ENCODE measurements at regions not wholly inside any gene's neighbourhood (a gene's known extent, or its start where the extent isn't known, plus 50 kb on each side); places are given as distances from the start of the nearest gene placed in this dataset.

DNA sequence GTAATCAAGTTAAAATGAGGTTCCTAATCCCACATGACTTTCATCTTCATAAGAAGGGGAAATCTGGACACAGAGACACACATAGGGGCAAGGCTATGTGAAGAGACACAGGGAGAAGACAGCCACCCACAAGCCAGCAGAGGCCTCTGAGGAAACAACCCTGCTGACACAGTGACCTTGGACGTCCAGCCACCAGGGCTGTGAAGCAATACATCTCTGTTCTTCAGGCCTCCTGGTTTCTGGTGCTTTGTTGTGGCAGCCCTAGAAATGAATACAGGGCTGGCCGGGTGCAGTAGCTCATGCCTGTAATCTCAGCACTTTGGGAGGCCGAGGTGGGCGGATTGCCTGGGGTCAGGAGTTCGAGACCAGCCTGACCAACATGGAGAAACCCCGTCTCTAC is 183.9 kb downstream of the CXCL12 start:
- no peaks in the 10 kb centered on the region for H3K36me3 ChIP-seq (ENCODE audit: control insufficient read depth in 1 of 2, insufficient read depth in 2 of 2, low read length in 2 of 2)
- H3K9ac ChIP-seq (ENCODE audit: low read depth in 1 of 2, low read length in 2 of 2), result no peak overlapping the region
- H3K4me3 ChIP-seq (ENCODE audit: low read depth in 1 of 2, low read length in 2 of 2), result no peak overlapping the region
- no peaks in the 10 kb centered on the region for H3K27me3 ChIP-seq (ENCODE audit: control insufficient read depth in 1 of 2, insufficient read depth in 2 of 2, low read length in 2 of 2)
- peaks cover under 1 to 4% of the 10 kb centered on the region in 2 donors for H3K4me1 ChIP-seq (ENCODE audit: control insufficient read depth in 1 of 2, insufficient read depth in 2 of 2, low read length in 2 of 2)
- no peak overlapping the region for H3K27ac ChIP-seq (ENCODE audit: low read depth, low read length)
- peaks cover 0 to 5% of the 10 kb centered on the region in 2 donors for H3K9me3 ChIP-seq (ENCODE audit: control insufficient read depth in 1 of 2, low read length in 2 of 2)

DNA sequence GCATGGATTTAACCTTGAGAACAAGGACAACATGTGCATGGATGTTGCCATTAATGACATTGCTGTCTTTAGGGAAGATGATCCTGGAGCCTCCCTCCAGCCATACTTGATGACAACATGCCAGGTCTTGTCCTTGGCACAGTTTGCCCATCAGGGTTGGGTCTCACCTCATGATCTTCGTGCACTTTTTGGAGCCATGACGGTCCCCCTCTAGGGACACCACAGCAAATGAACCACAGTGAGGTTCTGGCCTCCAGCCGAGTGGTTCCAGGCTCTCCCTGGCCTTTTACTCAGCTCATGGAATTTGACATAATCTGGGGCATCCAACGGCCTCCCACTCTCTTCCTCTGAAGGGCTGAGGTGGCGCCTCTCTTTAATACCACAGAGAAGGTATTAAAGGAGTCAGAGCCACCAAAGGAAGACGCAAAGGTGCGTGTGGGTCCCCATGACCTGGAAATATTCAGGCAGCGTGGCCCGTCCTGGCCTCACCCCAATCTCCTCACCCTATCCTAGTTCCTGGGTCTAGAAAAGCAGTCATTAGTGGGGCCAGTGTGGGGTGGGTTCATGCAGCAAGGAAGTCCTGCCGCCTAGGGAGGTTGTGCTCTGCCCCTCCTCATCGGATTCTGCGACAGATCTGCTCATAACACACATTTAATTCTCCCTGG is 184.8 kb downstream of the CXCL12 start:
- no peaks in the 10 kb centered on the region for H3K27me3 ChIP-seq (ENCODE audit: control insufficient read depth in 1 of 2, insufficient read depth in 2 of 2, low read length in 2 of 2)
- H3K9me3 ChIP-seq (ENCODE audit: control insufficient read depth in 1 of 2, low read length in 2 of 2), result peaks cover 0 to 5% of the 10 kb centered on the region in 2 donors
- no peak overlapping the region for H3K9ac ChIP-seq (ENCODE audit: low read depth in 1 of 2, low read length in 2 of 2)
- H3K27ac ChIP-seq (ENCODE audit: low read depth, low read length), result no peak overlapping the region
- no peak overlapping the region for H3K4me3 ChIP-seq (ENCODE audit: low read depth in 1 of 2, low read length in 2 of 2)
- H3K36me3 ChIP-seq (ENCODE audit: control insufficient read depth in 1 of 2, insufficient read depth in 2 of 2, low read length in 2 of 2), result no peaks in the 10 kb centered on the region
- peaks cover 8 to 11% of the 10 kb centered on the region in 2 donors for H3K4me1 ChIP-seq (ENCODE audit: control insufficient read depth in 1 of 2, insufficient read depth in 2 of 2, low read length in 2 of 2)

DNA sequence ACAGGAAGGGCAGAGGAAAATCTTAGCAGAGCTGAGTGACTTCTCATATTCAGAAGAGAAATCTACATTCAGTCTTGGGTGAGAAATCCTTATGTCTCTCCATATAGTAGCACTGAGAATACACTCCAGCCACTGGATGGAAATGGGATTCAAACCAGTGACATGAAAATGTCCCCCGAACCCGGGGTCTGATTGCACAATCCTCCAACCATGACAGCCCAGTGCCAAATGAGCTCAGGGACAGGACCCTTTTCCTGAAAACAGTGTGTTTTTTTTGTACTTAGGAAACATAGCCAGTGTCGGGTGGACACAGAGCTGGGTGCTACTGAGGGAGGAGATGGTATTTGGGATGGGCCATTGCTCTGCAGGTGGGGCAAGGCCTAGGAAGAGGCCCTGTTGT is 185.6 kb downstream of the CXCL12 start:
- Histone ChIP-seq H3K9me3 (ENCODE audit: control insufficient read depth in 1 of 2, low read length in 2 of 2) (peaks cover 0 to 5% of the 10 kb centered on the region in 2 donors), H3K27me3 (ENCODE audit: control insufficient read depth in 1 of 2, insufficient read depth in 2 of 2, low read length in 2 of 2) (no peaks in the 10 kb centered on the region), H3K4me3 (ENCODE audit: low read depth in 1 of 2, low read length in 2 of 2) (no peak overlapping the region), H3K4me1 (ENCODE audit: control insufficient read depth in 1 of 2, insufficient read depth in 2 of 2, low read length in 2 of 2) (peaks cover 8 to 15% of the 10 kb centered on the region in 2 donors), H3K9ac (ENCODE audit: low read depth in 1 of 2, low read length in 2 of 2) (no peak overlapping the region), H3K27ac (ENCODE audit: low read depth, low read length) (no peak overlapping the region), H3K36me3 (ENCODE audit: control insufficient read depth in 1 of 2, insufficient read depth in 2 of 2, low read length in 2 of 2) (no peaks in the 10 kb centered on the region)

DNA sequence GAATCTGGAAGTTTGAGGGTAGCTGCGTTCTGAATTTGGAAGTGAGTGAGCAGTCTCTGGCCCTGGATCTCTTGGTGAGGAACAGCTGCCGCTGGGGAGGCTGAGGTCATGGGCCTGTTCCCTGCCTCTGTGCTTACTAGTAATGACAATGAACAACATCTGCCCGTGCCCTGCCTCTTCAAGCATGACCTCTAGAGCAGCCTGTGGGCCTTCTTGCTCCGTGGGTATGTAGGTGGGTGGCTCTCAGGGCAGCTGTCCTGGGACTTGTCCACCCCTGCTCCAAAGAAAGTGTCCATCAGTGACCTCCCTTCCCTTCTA is 186.2 kb downstream of the CXCL12 start:
- H3K9me3 ChIP-seq (ENCODE audit: control insufficient read depth in 1 of 2, low read length in 2 of 2), result peaks cover 0 to 5% of the 10 kb centered on the region in 2 donors
- H3K27me3 ChIP-seq (ENCODE audit: control insufficient read depth in 1 of 2, insufficient read depth in 2 of 2, low read length in 2 of 2), result no peaks in the 10 kb centered on the region
- H3K9ac ChIP-seq (ENCODE audit: low read depth in 1 of 2, low read length in 2 of 2), result no peak overlapping the region
- no peak overlapping the region for H3K4me3 ChIP-seq (ENCODE audit: low read depth in 1 of 2, low read length in 2 of 2)
- no peaks in the 10 kb centered on the region for H3K36me3 ChIP-seq (ENCODE audit: control insufficient read depth in 1 of 2, insufficient read depth in 2 of 2, low read length in 2 of 2)
- H3K4me1 ChIP-seq (ENCODE audit: control insufficient read depth in 1 of 2, insufficient read depth in 2 of 2, low read length in 2 of 2), result peaks cover 8 to 15% of the 10 kb centered on the region in 2 donors
- no peak overlapping the region for H3K27ac ChIP-seq (ENCODE audit: low read depth, low read length)

DNA sequence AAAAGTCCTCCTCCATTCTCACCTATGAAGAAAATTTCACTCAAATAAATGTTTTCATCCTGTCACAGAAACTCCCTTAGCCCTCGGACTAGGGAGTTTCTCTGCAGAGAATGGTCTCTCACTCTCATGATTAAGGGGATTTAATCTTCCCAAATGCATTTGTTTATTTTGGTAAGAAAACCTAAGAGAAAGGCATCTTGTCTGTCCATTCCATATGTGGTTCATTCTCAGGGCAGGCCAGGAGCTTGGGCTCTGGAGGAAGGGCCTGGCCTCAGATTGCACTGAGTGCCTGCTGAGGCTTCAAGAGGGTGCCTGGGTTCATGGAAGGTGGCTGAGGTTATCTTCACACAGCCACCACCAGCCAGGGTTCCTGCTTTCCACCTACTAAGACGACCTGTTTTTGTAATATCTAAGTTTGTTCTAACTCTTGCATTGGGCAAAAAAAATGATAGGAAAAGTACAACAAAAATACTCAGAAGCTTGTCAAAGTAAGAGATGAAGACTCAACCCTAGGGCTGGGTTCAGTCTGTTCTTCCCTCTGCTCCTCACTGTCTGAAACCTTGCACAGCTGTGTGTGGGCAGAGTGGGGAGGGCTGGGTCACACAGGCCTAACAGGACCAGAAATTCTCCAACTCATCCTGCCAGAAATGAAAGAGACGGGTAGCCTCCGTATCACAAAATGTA is 186.7 kb downstream of the CXCL12 start:
- no peaks in the 10 kb centered on the region for H3K36me3 ChIP-seq (ENCODE audit: control insufficient read depth in 1 of 2, insufficient read depth in 2 of 2, low read length in 2 of 2)
- H3K4me1 ChIP-seq (ENCODE audit: control insufficient read depth in 1 of 2, insufficient read depth in 2 of 2, low read length in 2 of 2), result peaks cover 8 to 15% of the 10 kb centered on the region in 2 donors
- no peak overlapping the region for H3K9ac ChIP-seq (ENCODE audit: low read depth in 1 of 2, low read length in 2 of 2)
- H3K9me3 ChIP-seq (ENCODE audit: control insufficient read depth in 1 of 2, low read length in 2 of 2), result peaks cover 0 to 5% of the 10 kb centered on the region in 2 donors
- no peaks in the 10 kb centered on the region for H3K27me3 ChIP-seq (ENCODE audit: control insufficient read depth in 1 of 2, insufficient read depth in 2 of 2, low read length in 2 of 2)
- H3K27ac ChIP-seq (ENCODE audit: low read depth, low read length), result no peak overlapping the region
- H3K4me3 ChIP-seq (ENCODE audit: low read depth in 1 of 2, low read length in 2 of 2), result no peak overlapping the region

DNA sequence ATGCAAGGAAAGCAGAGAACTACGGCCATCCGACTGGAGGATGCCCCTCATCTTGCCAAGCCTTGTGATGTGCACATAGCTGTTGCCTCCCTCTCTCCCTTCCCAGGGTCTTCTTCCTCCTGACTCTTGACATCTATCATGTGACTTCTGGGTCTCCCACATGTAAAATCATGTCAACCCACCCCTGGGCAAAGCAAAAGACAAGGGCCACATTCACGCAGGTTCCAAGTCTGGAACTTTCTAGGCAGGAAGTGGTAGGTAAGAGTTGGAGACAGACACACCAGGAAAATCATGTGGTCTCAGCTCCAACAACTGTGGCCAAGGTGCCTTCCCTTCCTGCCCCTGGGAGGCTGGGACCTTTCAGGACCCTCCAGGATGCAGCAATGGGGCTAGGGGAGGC is 187.3 kb downstream of the CXCL12 start:
- Histone ChIP-seq H3K9ac (ENCODE audit: low read depth in 1 of 2, low read length in 2 of 2) (no peak overlapping the region), H3K27me3 (ENCODE audit: control insufficient read depth in 1 of 2, insufficient read depth in 2 of 2, low read length in 2 of 2) (no peaks in the 10 kb centered on the region), H3K9me3 (ENCODE audit: control insufficient read depth in 1 of 2, low read length in 2 of 2) (peaks cover 0 to 4% of the 10 kb centered on the region in 2 donors), H3K4me1 (ENCODE audit: control insufficient read depth in 1 of 2, insufficient read depth in 2 of 2, low read length in 2 of 2) (peaks cover 8 to 15% of the 10 kb centered on the region in 2 donors), H3K4me3 (ENCODE audit: low read depth in 1 of 2, low read length in 2 of 2) (no peak overlapping the region), H3K27ac (ENCODE audit: low read depth, low read length) (no peak overlapping the region), H3K36me3 (ENCODE audit: control insufficient read depth in 1 of 2, insufficient read depth in 2 of 2, low read length in 2 of 2) (no peaks in the 10 kb centered on the region)

DNA sequence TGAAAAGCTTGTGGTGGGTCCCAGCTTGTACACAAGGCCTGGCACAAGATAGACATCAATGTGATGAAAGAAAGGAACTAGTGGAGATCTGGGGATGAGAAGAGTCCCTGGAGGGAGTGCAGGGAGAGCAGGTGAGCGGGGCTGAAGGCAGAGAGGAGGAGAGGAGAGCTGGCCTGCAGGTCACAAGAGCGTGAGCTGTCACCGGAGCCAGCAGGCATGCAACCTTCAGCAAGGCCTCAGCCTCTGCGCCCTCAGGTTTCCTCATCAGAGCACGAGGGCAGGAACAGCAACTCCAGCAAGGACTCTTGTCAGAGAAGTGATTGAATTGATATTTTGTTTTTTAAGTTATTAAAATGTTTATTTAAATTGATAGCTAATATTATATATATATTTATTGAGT is 188.6 kb downstream of the CXCL12 start:
- H3K36me3 ChIP-seq (ENCODE audit: control insufficient read depth in 1 of 2, insufficient read depth in 2 of 2, low read length in 2 of 2), result no peaks in the 10 kb centered on the region
- no peak overlapping the region for H3K4me3 ChIP-seq (ENCODE audit: low read depth in 1 of 2, low read length in 2 of 2)
- H3K9me3 ChIP-seq (ENCODE audit: control insufficient read depth in 1 of 2, low read length in 2 of 2), result no peaks in the 10 kb centered on the region
- no peak overlapping the region for H3K27ac ChIP-seq (ENCODE audit: low read depth, low read length)
- H3K27me3 ChIP-seq (ENCODE audit: control insufficient read depth in 1 of 2, insufficient read depth in 2 of 2, low read length in 2 of 2), result no peaks in the 10 kb centered on the region
- H3K4me1 ChIP-seq (ENCODE audit: control insufficient read depth in 1 of 2, insufficient read depth in 2 of 2, low read length in 2 of 2), result peaks cover 8 to 15% of the 10 kb centered on the region in 2 donors
- no peak overlapping the region for H3K9ac ChIP-seq (ENCODE audit: low read depth in 1 of 2, low read length in 2 of 2)

DNA sequence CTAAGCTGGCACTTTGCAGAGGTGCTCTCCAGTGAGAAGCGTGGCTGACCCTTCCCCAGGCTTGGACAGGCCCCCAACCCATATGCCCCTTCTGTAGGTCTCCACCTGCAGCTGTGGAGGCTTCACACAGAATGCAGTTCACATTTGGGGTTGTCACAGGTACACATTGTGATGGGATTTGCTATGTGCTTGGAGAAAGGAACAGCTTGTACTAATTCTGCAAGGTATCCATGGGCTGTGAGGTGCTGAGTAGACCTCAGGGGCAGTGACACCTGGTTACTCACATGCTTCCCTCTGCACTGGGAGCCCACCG is 188.9 kb downstream of the CXCL12 start:
- Histone ChIP-seq H3K9me3 (ENCODE audit: control insufficient read depth in 1 of 2, low read length in 2 of 2) (peaks cover 0 to 2% of the 10 kb centered on the region in 2 donors), H3K27ac (ENCODE audit: low read depth, low read length) (no peak overlapping the region), H3K27me3 (ENCODE audit: control insufficient read depth in 1 of 2, insufficient read depth in 2 of 2, low read length in 2 of 2) (no peaks in the 10 kb centered on the region), H3K36me3 (ENCODE audit: control insufficient read depth in 1 of 2, insufficient read depth in 2 of 2, low read length in 2 of 2) (no peaks in the 10 kb centered on the region), H3K4me3 (ENCODE audit: low read depth in 1 of 2, low read length in 2 of 2) (no peak overlapping the region), H3K4me1 (ENCODE audit: control insufficient read depth in 1 of 2, insufficient read depth in 2 of 2, low read length in 2 of 2) (peaks cover 8 to 15% of the 10 kb centered on the region in 2 donors), H3K9ac (ENCODE audit: low read depth in 1 of 2, low read length in 2 of 2) (no peak overlapping the region)

DNA sequence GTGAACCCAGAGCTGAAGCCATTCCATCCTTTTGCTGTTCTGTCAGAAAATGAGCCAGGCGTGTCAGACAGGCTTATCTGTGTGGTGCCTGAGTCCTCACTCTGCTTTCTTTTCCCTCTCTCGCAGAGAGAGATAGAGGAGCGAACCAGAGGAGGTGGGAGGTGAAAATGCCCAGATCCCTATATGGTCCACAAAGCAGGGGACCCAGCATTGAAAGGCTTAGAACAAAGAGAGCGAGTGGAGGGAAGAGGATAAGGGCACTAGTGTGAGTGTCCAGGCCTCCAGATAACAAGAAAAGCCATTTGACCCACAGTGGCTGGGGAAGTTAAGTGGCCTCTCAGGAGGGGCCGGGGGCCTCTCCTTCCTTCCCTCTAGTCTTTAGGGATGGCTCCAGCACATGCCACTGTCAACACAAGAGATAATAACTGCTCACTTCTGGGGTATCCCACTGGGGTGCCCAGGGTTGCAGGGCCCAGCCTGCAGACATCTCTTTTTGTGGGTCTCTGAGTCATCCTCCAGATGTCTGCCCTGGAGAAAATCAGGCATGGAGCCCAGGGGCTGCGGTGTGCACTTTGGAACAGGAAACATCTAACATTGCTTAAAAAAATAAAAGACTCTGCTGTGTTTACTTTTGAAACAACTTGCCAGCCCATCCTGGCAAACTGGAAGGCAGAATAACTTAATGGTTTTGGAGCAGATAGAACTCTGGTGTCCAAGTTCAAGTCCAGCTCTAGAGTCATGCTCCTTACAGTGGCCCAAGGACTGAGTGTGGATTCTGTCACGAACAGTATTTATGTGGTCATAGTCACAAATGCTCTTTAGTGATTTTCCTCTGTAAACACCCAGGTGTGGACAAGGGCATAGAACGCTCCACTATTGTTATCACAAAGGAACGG is 189.5 kb downstream of the CXCL12 start:
- Histone ChIP-seq H3K9ac (ENCODE audit: low read depth in 1 of 2, low read length in 2 of 2) (no peak overlapping the region), H3K27ac (ENCODE audit: low read depth, low read length) (no peak overlapping the region), H3K27me3 (ENCODE audit: control insufficient read depth in 1 of 2, insufficient read depth in 2 of 2, low read length in 2 of 2) (no peaks in the 10 kb centered on the region), H3K4me3 (ENCODE audit: low read depth in 1 of 2, low read length in 2 of 2) (no peak overlapping the region), H3K4me1 (ENCODE audit: control insufficient read depth in 1 of 2, insufficient read depth in 2 of 2, low read length in 2 of 2) (peaks cover 8 to 15% of the 10 kb centered on the region in 2 donors), H3K9me3 (ENCODE audit: control insufficient read depth in 1 of 2, low read length in 2 of 2) (peaks cover 0 to 8% of the 10 kb centered on the region in 2 donors), H3K36me3 (ENCODE audit: control insufficient read depth in 1 of 2, insufficient read depth in 2 of 2, low read length in 2 of 2) (no peaks in the 10 kb centered on the region)

DNA sequence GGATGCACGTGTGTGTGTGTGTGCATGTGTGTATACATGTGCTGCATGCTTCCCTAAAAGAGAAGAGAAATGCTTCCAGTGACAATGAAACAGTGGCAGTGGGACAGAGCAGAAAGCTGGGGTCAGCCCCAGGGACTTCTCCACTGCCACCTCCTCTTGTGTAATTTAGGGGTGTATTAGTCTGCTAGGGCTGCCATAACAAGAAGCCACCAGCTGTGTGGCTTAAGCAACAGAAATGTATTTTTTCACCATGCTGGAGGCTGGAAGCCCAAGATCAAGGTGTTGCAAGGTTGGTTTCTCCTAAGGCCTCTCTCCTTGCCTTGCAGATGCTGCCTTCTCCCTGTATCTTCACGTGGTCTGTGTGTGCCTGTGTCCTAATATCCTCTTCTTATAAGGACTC is 190.5 kb downstream of the CXCL12 start:
- no peaks in the 10 kb centered on the region for H3K36me3 ChIP-seq (ENCODE audit: control insufficient read depth in 1 of 2, insufficient read depth in 2 of 2, low read length in 2 of 2)
- H3K4me1 ChIP-seq (ENCODE audit: control insufficient read depth in 1 of 2, insufficient read depth in 2 of 2, low read length in 2 of 2), result peaks cover 8 to 15% of the 10 kb centered on the region in 2 donors
- no peak overlapping the region for H3K4me3 ChIP-seq (ENCODE audit: low read depth in 1 of 2, low read length in 2 of 2)
- H3K9ac ChIP-seq (ENCODE audit: low read depth in 1 of 2, low read length in 2 of 2), result no peak overlapping the region
- H3K27me3 ChIP-seq (ENCODE audit: control insufficient read depth in 1 of 2, insufficient read depth in 2 of 2, low read length in 2 of 2), result no peaks in the 10 kb centered on the region
- H3K27ac ChIP-seq (ENCODE audit: low read depth, low read length), result no peak overlapping the region
- peaks cover 0 to 8% of the 10 kb centered on the region in 2 donors for H3K9me3 ChIP-seq (ENCODE audit: control insufficient read depth in 1 of 2, low read length in 2 of 2)
